NCI-H2107 treated with DMSO at 0.1 percent for 48 hours (cell line): ENCODE measurements at regions not wholly inside any gene's neighbourhood (a gene's known extent, or its start where the extent isn't known, plus 50 kb on each side); places are given as distances from the start of the nearest gene placed in this dataset.
"Not testable (repeated sequence)": the region's sequence is repeated elsewhere in the genome, so short reads cannot be mapped to it uniquely, and the experiment has no call there.

Experiments
- DNase-seq: peaks from one replicate; lab custom pipeline; 2025; ENCODE audit not compliant: unreplicated experiment; lab: John Stamatoyannopoulos, UW

- no peak for DNase-seq
Measured at GRCh38 chr14:48304729-48305128, 629.3 kb upstream of the MDGA2 start.

DNA sequence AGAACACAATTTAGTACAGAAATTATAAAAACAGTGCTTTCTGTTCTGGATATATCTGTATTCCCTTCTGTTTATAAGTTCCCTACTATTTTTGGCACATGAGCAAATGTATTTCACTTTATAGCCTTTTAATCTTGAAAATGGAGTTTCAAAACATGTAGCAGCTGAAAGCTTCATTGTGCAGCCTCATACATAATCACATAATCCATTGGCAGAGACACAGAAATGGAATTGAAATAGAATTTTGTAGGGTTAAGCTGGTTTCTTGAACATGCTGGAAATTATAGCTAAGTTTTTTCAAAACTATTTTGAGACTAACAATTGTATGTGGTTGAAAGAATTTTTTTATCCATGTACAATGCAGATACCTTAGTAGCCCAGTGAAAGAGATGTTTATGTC, 614.3 kb upstream of the MDGA2 start:
- DNase-seq = no peak

- not testable (repeated sequence) for DNase-seq
Measured at GRCh38 chr14:48285217-48285616, 609.8 kb upstream of the MDGA2 start.

GRCh38 chr14:48275301-48275700, 599.9 kb upstream of the MDGA2 start:
- DNase-seq = no peak

GRCh38 chr14:48274826-48275225, 599.4 kb upstream of the MDGA2 start:
- no peak for DNase-seq

GRCh38 chr14:48267926-48268325, 592.5 kb upstream of the MDGA2 start:
- not testable (repeated sequence) for DNase-seq

DNA sequence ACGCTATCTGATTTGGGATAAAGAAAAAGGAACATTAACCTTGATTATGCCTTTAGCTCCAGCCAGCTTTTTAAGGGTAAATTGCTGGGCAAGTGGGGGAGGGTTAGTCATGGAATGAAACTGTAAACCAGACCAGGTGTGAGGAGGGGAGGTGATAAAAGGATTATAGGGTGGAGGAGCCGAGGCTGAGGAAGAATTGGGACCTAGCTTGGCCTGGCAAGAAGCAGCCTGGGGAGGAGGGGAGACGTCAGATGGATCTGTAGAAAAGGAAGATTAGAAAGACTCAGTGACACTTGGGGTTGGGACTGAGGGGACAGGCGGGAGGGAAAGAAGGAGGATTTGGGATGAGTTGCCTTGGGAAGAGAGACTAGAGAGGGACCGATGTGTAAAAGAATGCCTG, 590.8 kb upstream of the MDGA2 start:
- DNase-seq = not testable (repeated sequence)

GRCh38 chr14:48261436-48261835, 586.0 kb upstream of the MDGA2 start:
- no peak for DNase-seq

DNA sequence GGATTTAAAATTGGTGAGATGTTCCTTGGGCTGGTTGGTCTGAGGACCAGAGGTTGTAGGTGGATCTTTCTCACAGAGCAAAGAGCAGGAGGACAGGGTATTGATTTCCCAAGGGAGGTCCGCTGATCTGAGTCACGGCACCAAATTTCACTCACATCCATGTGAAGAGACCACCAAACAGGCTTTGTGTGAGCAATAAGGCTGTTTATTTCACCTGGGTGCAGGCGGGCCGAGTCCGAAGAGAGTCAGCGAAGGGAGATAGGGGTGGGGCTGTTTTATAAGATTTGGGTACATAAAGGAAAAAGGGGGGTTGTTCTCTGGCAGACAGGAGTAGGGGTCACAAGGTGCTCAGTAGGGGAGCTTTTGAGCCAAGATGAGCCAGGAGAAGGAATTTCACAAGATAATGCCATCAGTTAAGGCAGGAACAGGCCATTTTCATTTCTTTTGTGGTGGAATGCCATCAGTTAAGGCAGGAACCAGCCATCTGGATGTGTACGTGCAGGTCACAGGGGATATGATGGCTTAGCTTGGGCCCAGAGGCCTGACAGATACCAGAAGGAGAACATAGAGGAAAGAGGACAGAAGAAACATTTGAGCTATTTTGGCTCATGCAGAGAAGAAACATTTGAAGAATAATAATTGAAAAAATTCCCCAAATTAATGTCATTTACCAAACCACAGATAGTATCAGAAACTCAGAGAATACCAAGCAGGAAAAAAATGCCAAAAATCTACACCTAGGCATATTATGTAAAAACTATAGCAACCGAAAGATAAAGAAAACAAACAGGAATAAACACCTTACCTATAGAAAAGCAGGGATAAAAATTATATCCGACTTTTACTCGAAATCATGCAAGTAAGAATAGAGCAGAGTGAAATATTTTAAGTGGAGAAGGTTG, 585.2 kb upstream of the MDGA2 start:
- not testable (repeated sequence) for DNase-seq

GRCh38 chr14:48259876-48260275, 584.5 kb upstream of the MDGA2 start:
- not testable (repeated sequence) for DNase-seq

GRCh38 chr14:48259232-48259631, 583.8 kb upstream of the MDGA2 start:
- DNase-seq = not testable (repeated sequence)

GRCh38 chr14:48258703-48259102, 583.3 kb upstream of the MDGA2 start:
- not testable (repeated sequence) for DNase-seq

DNA sequence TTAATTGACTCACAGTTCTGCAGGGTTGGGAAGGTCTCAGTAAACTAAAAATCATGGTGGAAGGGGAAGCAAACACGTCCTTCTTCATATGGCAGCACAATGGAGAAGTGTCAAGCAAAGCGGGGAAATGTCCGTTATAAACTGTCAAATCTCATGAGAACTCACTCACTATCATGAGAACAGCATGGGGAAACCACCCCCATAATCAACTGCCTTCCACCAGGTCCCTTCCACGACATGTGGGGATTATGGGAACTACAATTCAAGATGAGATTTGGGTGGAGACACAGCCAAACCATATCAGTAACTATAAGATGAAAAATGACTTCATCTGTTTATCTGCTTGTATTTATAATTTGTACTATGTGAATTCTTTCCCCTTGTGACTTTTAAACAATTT, 577.6 kb upstream of the MDGA2 start:
- no peak for DNase-seq

- no peak for DNase-seq
Measured at GRCh38 chr14:48251290-48251689, 575.9 kb upstream of the MDGA2 start.

- DNase-seq = no peak
Measured at GRCh38 chr14:48250575-48250974, 575.2 kb upstream of the MDGA2 start.

GRCh38 chr14:48247977-48248376, 572.6 kb upstream of the MDGA2 start:
- no peak for DNase-seq

- no peak for DNase-seq
Measured at GRCh38 chr14:48243900-48244299, 568.5 kb upstream of the MDGA2 start.

DNA sequence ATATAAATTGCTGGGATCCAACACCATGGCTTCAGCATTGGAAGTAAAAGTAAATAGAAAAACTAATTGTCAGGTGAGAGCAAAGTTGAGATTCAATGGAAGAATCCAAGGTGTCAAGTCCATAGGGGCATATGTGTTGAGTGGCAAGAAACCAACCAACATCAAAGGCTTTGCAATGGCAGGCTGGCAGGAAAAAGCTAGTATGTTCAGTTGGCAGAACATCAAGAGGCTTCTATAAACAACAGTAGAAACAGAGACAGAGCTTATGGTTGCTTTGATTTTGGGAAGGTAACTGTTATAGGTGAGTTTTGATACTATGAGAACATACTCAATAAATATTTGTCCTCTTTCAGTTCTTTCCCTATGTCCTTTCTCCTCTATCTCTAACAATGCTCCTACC, 553.7 kb upstream of the MDGA2 start:
- no peak for DNase-seq

DNA sequence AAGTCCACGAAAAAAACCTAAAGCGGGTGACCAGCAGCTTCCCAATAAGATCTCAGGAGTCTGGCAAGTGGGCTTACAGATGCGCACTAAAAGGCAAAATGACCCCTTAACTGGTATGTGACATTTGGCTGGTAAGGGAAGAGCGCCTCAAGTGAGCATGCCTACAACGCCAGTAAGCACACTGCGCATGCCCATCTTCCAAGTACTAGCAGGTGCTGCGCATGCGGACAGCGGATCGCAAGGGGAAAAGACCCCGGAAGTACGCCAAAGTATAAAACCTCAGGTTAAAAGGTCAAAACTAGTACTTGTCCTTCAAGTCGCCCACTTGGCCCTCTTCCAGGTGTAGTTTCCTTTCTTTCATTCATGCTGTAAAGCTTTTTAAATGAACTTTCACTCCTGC, 518.5 kb upstream of the MDGA2 start:
- no peak for DNase-seq

DNA sequence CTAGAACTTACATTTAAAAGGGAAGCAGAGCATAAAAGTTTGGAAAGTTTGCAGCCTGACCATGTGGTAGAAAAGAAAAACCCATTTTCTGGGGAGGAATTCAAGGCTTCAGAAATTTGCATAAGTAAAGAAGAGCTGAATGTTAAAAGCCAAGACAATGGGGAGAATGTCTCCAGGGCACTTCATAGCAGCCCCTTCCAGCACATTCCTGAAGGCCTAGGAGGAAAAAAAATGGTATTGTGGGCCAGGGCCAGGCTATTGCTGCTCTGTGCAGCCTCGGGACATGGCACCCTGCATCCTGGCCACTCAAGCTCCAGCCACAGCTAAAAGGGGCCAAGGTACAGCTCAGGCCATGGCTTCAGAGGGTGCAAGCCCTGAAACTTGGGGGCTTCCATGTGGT, 474.2 kb upstream of the MDGA2 start:
- DNase-seq = not testable (repeated sequence)

DNA sequence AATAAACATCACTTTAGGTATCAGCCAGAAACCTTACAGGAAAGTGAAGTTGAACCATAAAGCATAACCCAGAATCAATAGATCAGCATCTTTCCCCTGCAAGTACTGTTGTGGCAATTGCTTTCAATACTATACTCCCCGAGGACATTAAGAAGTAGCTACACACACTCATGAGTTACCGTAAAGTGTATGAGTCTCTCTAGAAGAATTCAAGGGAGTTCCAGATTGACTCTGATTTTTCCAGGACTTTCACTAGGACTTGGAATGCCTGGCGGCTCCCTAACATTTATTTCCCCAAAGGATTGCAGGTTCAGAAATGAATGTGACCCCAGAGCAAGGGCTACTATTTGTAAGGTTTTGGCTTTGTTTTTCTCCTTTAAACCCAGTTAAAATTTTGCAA, 465.4 kb upstream of the MDGA2 start:
- DNase-seq = no peak

GRCh38 chr14:48129472-48129871, 454.1 kb upstream of the MDGA2 start:
- no peak for DNase-seq

DNA sequence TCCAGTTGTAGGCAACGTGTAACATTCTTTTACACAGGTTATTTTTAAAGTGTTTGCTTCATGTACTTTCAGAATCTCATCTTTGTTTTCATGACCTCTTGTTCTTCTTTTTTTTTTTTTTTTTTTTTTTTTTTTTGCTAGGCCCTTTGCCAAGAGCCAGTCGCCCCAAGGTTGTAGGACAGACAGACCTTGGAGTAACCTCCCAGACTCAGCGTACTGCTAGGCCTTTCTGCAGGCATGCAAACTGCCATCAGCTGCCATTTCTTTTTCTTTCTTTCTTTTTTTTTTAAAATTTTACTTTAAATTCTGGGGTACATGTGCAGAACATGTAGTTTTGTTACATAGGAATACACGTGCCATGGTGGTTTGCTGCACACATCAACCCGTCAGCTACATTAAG, 452.3 kb upstream of the MDGA2 start:
- no peak for DNase-seq
